RCC 7860 (cell line): ENCODE measurements at regions not wholly inside any gene's neighbourhood (a gene's known extent, or its start where the extent isn't known, plus 50 kb on each side); places are given as distances from the start of the nearest gene placed in this dataset.
"Not testable (repeated sequence)": the region's sequence is repeated elsewhere in the genome, so short reads cannot be mapped to it uniquely, and the experiment has no call there.

Experiments
- DNase-seq: peaks from one replicate; pipeline ENCODE4 v3.0.0-alpha.2; 2015; ENCODE audit warnings: low spot score
- FAIRE-seq: peaks from 2 replicates; lab custom pipeline; 2012; peaks lifted over from hg19 to GRCh38; lab: Jason Lieb, UNC

DNA sequence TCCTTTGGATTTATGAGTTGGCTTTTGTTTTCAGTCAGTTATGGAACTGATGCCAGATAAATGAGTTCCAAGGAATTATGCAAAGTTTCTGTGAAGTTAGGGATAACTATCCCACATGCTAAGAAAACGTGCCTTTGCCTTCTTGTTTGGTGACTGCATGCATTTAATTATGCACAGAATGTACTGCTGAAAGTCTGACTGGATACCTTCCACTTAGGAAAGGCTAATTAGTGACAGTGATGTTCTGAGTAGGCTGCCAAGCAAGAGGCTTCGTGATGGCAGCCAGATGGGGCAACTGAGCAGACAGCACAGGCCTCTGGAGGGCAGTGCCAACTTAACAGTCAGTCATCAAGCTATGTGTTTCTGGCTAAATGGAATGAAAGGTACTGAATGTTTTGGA lies 289.9 kb downstream of the CD109 start:
- no peak for DNase-seq
- no peak for FAIRE-seq

- no peak for DNase-seq
- no peak for FAIRE-seq
Observed at GRCh38 chr6:73984571-73985210, 288.7 kb downstream of the CD109 start.

GRCh38 chr6:73983367-73983766 lies 287.4 kb downstream of the CD109 start:
- DNase-seq (no peak), FAIRE-seq (no peak)

- FAIRE-seq (no peak), DNase-seq (no peak)
Observed at GRCh38 chr6:73980096-73980495, 284.1 kb downstream of the CD109 start.

- FAIRE-seq (no peak), DNase-seq (no peak)
Observed at GRCh38 chr6:73978330-73978729, 282.3 kb downstream of the CD109 start.

- not testable (repeated sequence) for FAIRE-seq, DNase-seq
Observed at GRCh38 chr6:73972518-73972917, 276.5 kb downstream of the CD109 start.

- DNase-seq: peak; percentile 6
Observed at GRCh38 chr6:73969971-73970970, 274.3 kb downstream of the CD109 start.

GRCh38 chr6:73968221-73968757 lies 272.3 kb downstream of the CD109 start:
- FAIRE-seq (no peak), DNase-seq (no peak)

More at GRCh38 chr6:73969971-73970970, 274.3 kb downstream of the CD109 start:
- no peak for FAIRE-seq

GRCh38 chr6:73965539-73966029 lies 269.6 kb downstream of the CD109 start:
- FAIRE-seq (no peak), DNase-seq (no peak)

DNA sequence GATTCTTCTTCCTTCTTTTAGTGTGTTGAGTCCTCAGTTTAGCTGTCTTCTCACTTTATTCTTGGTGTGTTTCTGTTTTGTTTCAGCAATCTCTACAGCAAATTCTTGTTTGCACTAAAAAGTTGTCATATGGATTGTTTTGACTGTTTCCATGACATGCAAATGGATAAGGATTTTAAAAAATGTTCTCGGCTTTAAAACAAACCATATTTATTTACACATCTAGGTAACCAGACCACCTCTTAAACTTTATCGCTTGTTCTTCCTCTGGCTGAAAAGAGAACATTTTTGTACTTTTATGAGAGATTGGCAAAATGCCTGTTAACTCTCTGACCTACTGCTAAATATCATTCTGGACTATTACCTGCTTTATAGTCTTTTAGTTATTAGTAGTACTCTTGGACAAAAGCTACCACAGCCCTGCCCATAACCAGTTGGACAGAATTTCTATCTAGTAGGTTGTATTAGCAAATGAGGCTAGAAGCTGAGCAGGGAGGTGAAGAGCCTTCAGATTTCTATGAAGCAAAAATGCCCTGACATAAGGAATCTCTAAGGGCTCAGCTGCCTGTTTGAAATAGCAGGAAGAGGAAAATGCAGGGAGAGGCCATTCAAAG lies 268.3 kb downstream of the CD109 start:
- FAIRE-seq (no peak), DNase-seq (no peak)

- FAIRE-seq: no peak
Observed at GRCh38 chr6:73962884-73963283, 266.9 kb downstream of the CD109 start.

DNA sequence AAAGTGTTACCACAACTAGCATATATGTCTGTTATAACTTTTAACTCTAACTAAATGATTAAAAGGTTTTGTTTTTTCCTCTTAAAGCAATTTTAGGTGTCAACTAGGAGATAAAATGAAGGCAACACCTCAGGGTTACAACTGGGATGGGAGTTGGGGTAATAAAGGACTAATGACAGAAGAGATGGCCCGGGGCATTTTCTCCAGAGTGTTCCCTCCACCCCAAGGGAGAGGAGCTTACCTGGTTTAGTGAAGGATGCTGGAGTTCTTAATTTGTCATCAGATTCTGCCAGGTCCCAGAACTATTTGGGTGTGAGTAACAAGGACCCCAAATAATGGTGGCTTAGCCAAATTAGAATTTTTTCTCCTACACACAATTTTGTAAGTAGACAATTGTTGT lies 260.3 kb downstream of the CD109 start:
- FAIRE-seq (no peak), DNase-seq (no peak)

More at GRCh38 chr6:73962884-73963283, 266.9 kb downstream of the CD109 start:
- DNase-seq: no peak

- no peak for DNase-seq
- no peak for FAIRE-seq
Observed at GRCh38 chr6:73955800-73956199, 259.8 kb downstream of the CD109 start.

GRCh38 chr6:73954881-73955280 lies 258.9 kb downstream of the CD109 start:
- DNase-seq (no peak), FAIRE-seq (no peak)

DNA sequence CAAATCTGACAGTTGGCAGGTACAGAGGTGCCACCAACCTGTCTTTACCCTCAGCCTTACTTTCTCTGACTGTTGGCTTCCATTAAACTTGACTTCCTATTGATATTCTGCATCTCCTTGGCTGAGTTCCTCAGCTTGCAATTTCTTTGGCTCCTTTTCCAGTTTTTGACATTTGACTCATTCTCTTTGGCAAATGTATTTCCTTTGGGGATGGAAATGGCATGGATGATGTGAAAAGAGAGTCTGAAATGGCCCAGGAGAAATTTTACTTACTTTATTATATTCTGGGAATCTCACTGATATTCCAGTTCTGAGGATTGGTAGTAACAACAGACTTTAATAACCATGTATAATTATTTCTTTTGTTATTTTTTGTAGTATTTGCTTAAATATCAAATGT lies 255.2 kb downstream of the CD109 start:
- FAIRE-seq (no peak), DNase-seq (no peak)

DNA sequence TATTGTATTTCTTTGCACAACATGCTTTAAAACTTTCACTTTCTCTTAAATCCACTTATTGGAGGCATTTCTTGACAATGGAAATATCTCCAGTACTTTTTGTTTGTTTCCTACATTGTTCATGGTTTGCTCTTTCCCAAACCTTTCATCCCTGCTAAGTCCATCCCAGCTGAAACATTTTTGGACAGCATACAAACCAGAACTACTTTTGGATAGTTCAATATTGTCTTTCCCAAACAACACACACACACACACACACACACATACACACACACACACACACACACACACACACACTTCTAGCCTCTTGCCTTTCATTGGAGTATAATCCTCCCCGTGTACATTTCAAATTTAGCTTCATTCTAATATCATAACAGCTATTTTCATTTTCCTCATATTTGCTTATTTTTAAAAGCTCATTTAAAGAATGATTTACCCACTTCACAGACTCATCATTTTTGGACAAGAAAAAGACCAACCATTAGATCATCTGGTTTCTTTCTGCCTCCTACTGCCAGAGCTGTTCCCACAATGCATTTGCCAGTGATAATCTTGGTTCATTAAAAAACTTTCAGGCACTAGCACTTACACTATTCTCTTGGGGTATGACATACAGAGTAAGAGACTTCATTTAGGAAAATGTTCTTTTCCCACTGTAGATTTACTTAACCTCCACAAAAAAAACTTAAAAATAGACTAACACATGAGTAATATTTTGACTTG lies 248.1 kb downstream of the CD109 start:
- no peak for DNase-seq
- no peak for FAIRE-seq

GRCh38 chr6:73943411-73943810 lies 247.4 kb downstream of the CD109 start:
- FAIRE-seq (no peak), DNase-seq (no peak)

GRCh38 chr6:73942592-73943186 lies 246.7 kb downstream of the CD109 start:
- FAIRE-seq (no peak), DNase-seq (peak; percentile 38)

DNA sequence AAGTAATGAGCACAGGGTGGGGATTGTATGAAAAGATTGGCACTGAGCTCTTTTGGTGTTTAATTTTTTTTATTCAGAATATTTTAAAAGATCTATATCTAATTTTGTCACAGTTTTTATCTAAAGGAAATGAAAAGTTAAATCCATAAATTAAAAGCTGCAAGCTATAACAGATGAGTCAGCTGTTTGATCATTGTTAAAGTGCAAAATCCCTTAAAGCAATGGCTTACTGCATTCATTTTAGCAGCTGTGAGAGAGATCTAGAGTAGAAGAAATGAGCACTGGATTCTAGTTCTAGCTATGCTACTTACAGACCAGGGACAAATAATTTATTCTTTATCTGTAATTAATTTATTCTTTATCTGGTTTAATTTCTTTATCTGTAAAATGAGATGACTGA lies 245.9 kb downstream of the CD109 start:
- FAIRE-seq (no peak), DNase-seq (no peak)

DNA sequence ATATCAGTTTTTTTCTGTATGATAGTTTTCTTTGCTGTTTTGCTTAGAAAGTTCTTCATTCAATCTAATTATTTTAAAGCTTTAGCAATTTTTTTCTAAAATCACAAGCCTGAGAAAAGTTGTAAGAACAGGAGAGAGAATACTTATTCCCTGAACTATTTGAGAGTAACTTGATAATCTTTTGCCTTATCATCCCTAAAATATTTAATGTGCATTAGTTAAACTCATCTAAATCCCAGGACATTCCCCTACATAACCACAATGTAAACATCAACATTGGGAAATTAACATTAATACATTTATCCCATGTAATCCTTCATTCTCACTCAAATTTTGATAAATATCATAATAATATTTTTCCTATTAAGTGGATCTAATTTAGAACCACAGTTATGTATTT lies 241.8 kb downstream of the CD109 start:
- no peak for DNase-seq
- FAIRE-seq: no peak
